ENCODE measurements at regions not wholly inside any gene's neighbourhood (a gene's known extent, or its start where the extent isn't known, plus 50 kb on each side); places are given as distances from the start of the nearest gene placed in this dataset.

DNA sequence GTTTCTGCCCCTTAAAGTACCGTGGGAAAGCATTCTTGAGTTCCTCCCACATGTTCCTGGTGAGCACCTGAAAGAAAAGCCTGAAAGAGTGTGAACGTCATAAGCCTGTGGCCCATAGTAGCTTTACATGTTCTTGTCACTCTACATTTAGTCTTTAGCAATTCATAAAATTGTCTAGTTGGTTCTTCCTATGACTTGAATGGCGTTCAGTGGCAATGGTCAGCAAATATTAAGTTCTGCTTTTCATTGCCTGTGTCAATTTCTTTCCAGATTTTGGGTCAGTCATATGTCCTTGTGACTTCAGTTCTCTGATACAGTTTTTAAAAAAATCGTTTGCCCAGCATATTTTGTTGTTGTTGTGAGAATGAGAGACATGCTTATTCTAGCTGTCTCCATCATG, 650.0 kb upstream of the BOD1L1 start:
- Mint-ChIP-seq H3K27ac (no peak overlapping the region), H3K27me3 (ENCODE audit: low read depth) (no peaks in the 10 kb centered on the region), H3K4me3 (no peak overlapping the region), H3K9me3 (no peaks in the 10 kb centered on the region), H3K4me1 (ENCODE audit: low read depth) (no peaks in the 10 kb centered on the region), H3K36me3 (ENCODE audit: low read depth) (no peaks in the 10 kb centered on the region)
- no peak for DNase-seq (ENCODE audit: low spot score)

GRCh38 chr4:14280567-14280966, 653.0 kb upstream of the BOD1L1 start:
- no peak for DNase-seq (ENCODE audit: low spot score)
- no peak overlapping the region for H3K27ac Mint-ChIP-seq
- H3K4me3 Mint-ChIP-seq: no peak overlapping the region
- H3K9me3 Mint-ChIP-seq: no peaks in the 10 kb centered on the region
- H3K4me1 Mint-ChIP-seq (ENCODE audit: low read depth): no peaks in the 10 kb centered on the region
- no peaks in the 10 kb centered on the region for H3K36me3 Mint-ChIP-seq (ENCODE audit: low read depth)
- no peaks in the 10 kb centered on the region for H3K27me3 Mint-ChIP-seq (ENCODE audit: low read depth)

GRCh38 chr4:14284578-14284977, 657.1 kb upstream of the BOD1L1 start:
- Mint-ChIP-seq H3K27ac (no peak overlapping the region), H3K27me3 (ENCODE audit: low read depth) (no peaks in the 10 kb centered on the region), H3K9me3 (no peaks in the 10 kb centered on the region), H3K4me1 (ENCODE audit: low read depth) (no peaks in the 10 kb centered on the region), H3K36me3 (ENCODE audit: low read depth) (no peaks in the 10 kb centered on the region), H3K4me3 (no peak overlapping the region)
- no peak for DNase-seq (ENCODE audit: low spot score)

DNA sequence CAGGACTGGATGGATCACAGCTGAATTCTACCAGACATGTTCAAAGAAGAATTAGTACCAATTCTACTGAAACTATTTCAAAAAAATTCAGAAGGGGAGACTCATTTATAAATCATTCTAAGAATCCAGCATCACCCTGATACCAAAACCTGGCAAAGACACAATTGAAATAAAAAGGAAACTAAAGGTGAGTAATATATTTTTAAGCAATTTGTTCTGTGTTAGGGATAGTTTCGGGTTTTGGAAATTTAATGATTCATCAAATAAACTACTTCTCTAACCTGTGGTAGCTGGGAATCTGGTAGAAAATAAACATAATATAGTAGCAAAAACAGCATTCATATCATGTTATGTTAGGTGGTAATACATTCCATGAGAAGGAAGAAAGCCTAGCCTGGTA, 662.2 kb upstream of the BOD1L1 start:
- Mint-ChIP-seq H3K36me3 (ENCODE audit: low read depth) (no peaks in the 10 kb centered on the region), H3K27me3 (ENCODE audit: low read depth) (no peaks in the 10 kb centered on the region), H3K27ac (no peak overlapping the region), H3K9me3 (no peaks in the 10 kb centered on the region), H3K4me1 (ENCODE audit: low read depth) (no peaks in the 10 kb centered on the region), H3K4me3 (no peak overlapping the region)
- no peak for DNase-seq (ENCODE audit: low spot score)

- no peaks in the 10 kb centered on the region for H3K36me3 Mint-ChIP-seq (ENCODE audit: low read depth)
- H3K27ac Mint-ChIP-seq: no peak overlapping the region
- no peak for DNase-seq (ENCODE audit: low spot score)
- H3K4me3 Mint-ChIP-seq: no peak overlapping the region
- no peaks in the 10 kb centered on the region for H3K9me3 Mint-ChIP-seq
- H3K27me3 Mint-ChIP-seq (ENCODE audit: low read depth): no peaks in the 10 kb centered on the region
- no peaks in the 10 kb centered on the region for H3K4me1 Mint-ChIP-seq (ENCODE audit: low read depth)
Observed at GRCh38 chr4:14293582-14293981, 666.1 kb upstream of the BOD1L1 start.

DNA sequence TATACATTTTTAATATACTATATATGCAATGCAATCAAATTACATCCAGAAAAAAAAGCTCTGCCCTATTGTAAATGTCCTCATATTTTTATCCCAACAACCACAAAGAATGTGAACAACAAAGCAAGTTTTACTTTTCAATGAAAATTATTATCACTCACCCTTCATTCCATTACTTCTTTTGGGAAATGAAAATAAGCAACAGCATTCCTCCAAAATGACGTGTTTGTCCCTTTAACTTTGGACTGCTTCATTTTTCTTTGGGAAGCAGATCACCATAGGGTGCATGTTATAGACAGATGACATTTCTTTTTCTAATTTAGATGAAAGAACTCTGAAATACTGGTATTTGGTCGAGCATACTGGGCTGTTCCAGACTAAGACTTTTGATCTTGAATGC, 667.1 kb upstream of the BOD1L1 start:
- DNase-seq (ENCODE audit: low spot score): no peak
- Mint-ChIP-seq H3K27ac (no peak overlapping the region), H3K4me1 (ENCODE audit: low read depth) (no peaks in the 10 kb centered on the region), H3K27me3 (ENCODE audit: low read depth) (no peaks in the 10 kb centered on the region), H3K36me3 (ENCODE audit: low read depth) (no peaks in the 10 kb centered on the region), H3K9me3 (no peaks in the 10 kb centered on the region), H3K4me3 (no peak overlapping the region)

DNA sequence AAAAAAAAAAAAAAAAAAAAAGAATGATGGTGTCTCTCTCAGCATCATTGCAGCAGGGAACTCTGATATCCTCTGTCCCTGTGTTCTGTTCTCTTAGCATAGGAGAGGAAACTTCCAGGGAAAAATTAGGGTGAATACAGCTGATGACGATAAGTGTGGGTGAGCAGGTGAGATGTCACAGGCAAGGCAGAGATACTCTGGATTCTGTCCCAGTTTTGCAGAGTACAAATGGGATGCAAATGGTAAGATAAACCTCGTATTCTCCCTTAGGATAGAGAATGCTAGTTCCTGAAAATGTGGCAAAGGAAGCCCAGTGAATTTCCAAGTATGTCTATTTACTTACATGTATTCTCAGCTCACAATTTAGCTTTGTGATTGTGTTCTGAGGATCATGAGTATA, 671.6 kb upstream of the BOD1L1 start:
- DNase-seq (ENCODE audit: low spot score): no peak
- Mint-ChIP-seq H3K27ac (no peak overlapping the region), H3K36me3 (ENCODE audit: low read depth) (no peaks in the 10 kb centered on the region), H3K9me3 (no peaks in the 10 kb centered on the region), H3K4me1 (ENCODE audit: low read depth) (no peaks in the 10 kb centered on the region), H3K27me3 (ENCODE audit: low read depth) (no peaks in the 10 kb centered on the region), H3K4me3 (no peak overlapping the region)

GRCh38 chr4:14302021-14302420, 674.5 kb upstream of the BOD1L1 start:
- no peaks in the 10 kb centered on the region for H3K36me3 Mint-ChIP-seq (ENCODE audit: low read depth)
- H3K27ac Mint-ChIP-seq: no peak overlapping the region

GRCh38 chr4:14303856-14304255, 676.3 kb upstream of the BOD1L1 start:
- H3K9me3 Mint-ChIP-seq: no peaks in the 10 kb centered on the region
- H3K27me3 Mint-ChIP-seq (ENCODE audit: low read depth): no peaks in the 10 kb centered on the region
- no peak overlapping the region for H3K27ac Mint-ChIP-seq
- no peak overlapping the region for H3K4me3 Mint-ChIP-seq
- DNase-seq (ENCODE audit: low spot score): no peak
- H3K4me1 Mint-ChIP-seq (ENCODE audit: low read depth): no peaks in the 10 kb centered on the region
- H3K36me3 Mint-ChIP-seq (ENCODE audit: low read depth): no peaks in the 10 kb centered on the region

More at GRCh38 chr4:14302021-14302420, 674.5 kb upstream of the BOD1L1 start:
- no peak for DNase-seq (ENCODE audit: low spot score)
- Mint-ChIP-seq H3K9me3 (no peaks in the 10 kb centered on the region), H3K4me3 (no peak overlapping the region), H3K4me1 (ENCODE audit: low read depth) (no peaks in the 10 kb centered on the region), H3K27me3 (ENCODE audit: low read depth) (no peaks in the 10 kb centered on the region)

DNA sequence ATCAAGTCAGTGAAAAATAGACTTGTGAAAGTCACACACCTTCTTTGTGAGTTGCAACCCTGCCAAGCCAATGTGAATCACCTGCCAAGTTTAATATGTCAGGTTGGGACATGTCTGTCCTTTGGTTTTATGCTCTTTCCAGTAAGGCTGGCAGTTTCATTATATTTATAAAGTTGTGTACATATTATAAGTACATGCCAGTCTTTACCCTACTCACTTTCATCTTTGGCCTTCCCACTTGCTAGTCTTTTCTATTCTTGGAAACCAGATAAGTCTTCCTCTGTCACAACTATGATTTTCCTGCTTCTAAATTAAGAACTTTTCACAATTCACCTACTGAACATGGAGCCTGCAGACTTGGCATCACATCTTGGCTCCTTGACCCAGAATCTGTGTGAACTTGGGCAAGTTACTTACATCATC, 680.7 kb upstream of the BOD1L1 start:
- Mint-ChIP-seq H3K36me3 (ENCODE audit: low read depth) (no peaks in the 10 kb centered on the region), H3K4me3 (no peak overlapping the region), H3K9me3 (no peaks in the 10 kb centered on the region), H3K27me3 (ENCODE audit: low read depth) (no peaks in the 10 kb centered on the region), H3K4me1 (ENCODE audit: low read depth) (no peaks in the 10 kb centered on the region), H3K27ac (no peak overlapping the region)
- no peak for DNase-seq (ENCODE audit: low spot score)

- Mint-ChIP-seq H3K4me1 (ENCODE audit: low read depth) (no peaks in the 10 kb centered on the region), H3K4me3 (no peak overlapping the region), H3K9me3 (no peaks in the 10 kb centered on the region), H3K36me3 (ENCODE audit: low read depth) (no peaks in the 10 kb centered on the region), H3K27ac (no peak overlapping the region), H3K27me3 (ENCODE audit: low read depth) (no peaks in the 10 kb centered on the region)
- no peak for DNase-seq (ENCODE audit: low spot score)
Observed at GRCh38 chr4:14309431-14309830, 681.9 kb upstream of the BOD1L1 start.

GRCh38 chr4:14313757-14314156, 686.2 kb upstream of the BOD1L1 start:
- H3K36me3 Mint-ChIP-seq (ENCODE audit: low read depth): no peaks in the 10 kb centered on the region
- H3K27me3 Mint-ChIP-seq (ENCODE audit: low read depth): no peaks in the 10 kb centered on the region
- H3K4me1 Mint-ChIP-seq (ENCODE audit: low read depth): no peaks in the 10 kb centered on the region
- no peak overlapping the region for H3K27ac Mint-ChIP-seq
- no peak overlapping the region for H3K4me3 Mint-ChIP-seq
- no peak for DNase-seq (ENCODE audit: low spot score)
- no peaks in the 10 kb centered on the region for H3K9me3 Mint-ChIP-seq

DNA sequence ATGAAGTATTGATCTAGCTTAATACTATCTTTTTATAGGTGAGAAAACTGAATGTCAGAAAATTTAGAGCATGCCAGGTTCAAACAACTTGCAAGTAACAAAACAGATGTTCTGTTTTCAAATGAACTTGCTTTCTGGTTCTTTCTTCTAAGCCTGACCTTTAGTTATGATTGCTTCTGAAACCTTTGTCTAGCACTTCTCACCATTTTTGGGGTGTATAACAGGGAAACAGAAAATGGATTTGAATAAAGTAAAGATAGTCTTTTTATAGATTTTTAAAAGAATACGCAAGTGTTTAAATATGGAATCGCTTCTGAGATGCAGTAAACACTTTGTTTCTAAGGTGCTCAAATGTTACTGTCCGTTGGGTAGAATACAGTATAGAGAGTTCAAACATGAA, 687.2 kb upstream of the CPEB2 start:
- H3K4me1 Mint-ChIP-seq (ENCODE audit: low read depth): no peaks in the 10 kb centered on the region
- H3K4me3 Mint-ChIP-seq: no peak overlapping the region
- no peaks in the 10 kb centered on the region for H3K27me3 Mint-ChIP-seq (ENCODE audit: low read depth)
- H3K27ac Mint-ChIP-seq: no peak overlapping the region
- no peaks in the 10 kb centered on the region for H3K9me3 Mint-ChIP-seq
- no peaks in the 10 kb centered on the region for H3K36me3 Mint-ChIP-seq (ENCODE audit: low read depth)
- DNase-seq (ENCODE audit: low spot score): no peak

DNA sequence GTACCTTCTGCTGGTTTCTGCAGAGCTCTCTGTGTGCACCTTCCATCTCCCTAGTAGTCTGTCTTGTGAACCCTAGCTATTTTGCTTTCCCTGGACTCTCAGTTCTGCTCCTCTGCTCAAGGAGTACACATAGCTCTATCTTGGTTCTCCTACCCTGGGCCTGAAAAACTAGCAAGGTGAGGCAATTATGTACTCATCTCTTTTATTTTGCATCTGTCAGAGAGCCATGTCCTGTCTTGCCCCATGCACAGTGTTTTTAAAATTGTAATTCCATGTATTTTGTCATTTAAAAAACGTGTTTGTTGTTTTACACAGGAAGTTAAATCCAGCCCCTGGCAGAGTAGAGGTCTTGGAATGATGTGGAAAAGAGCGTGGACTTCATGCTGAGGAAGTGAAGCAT, 684.9 kb upstream of the CPEB2 start:
- no peak overlapping the region for H3K4me3 Mint-ChIP-seq
- no peaks in the 10 kb centered on the region for H3K4me1 Mint-ChIP-seq (ENCODE audit: low read depth)
- H3K27ac Mint-ChIP-seq: no peak overlapping the region
- no peaks in the 10 kb centered on the region for H3K36me3 Mint-ChIP-seq (ENCODE audit: low read depth)
- no peak for DNase-seq (ENCODE audit: low spot score)
- H3K27me3 Mint-ChIP-seq (ENCODE audit: low read depth): no peaks in the 10 kb centered on the region
- H3K9me3 Mint-ChIP-seq: no peaks in the 10 kb centered on the region

GRCh38 chr4:14318671-14319070, 683.6 kb upstream of the CPEB2 start:
- no peaks in the 10 kb centered on the region for H3K9me3 Mint-ChIP-seq
- DNase-seq (ENCODE audit: low spot score): no peak
- H3K4me1 Mint-ChIP-seq (ENCODE audit: low read depth): no peaks in the 10 kb centered on the region
- H3K36me3 Mint-ChIP-seq (ENCODE audit: low read depth): no peaks in the 10 kb centered on the region
- H3K27ac Mint-ChIP-seq: no peak overlapping the region
- H3K27me3 Mint-ChIP-seq (ENCODE audit: low read depth): no peaks in the 10 kb centered on the region
- no peak overlapping the region for H3K4me3 Mint-ChIP-seq
